ENCODE measurements at regions not wholly inside any gene's neighbourhood (a gene's known extent, or its start where the extent isn't known, plus 50 kb on each side); places are given as distances from the start of the nearest gene placed in this dataset.
"Not testable (repeated sequence)": the region's sequence is repeated elsewhere in the genome, so short reads cannot be mapped to it uniquely, and the experiment has no call there.

- TF ChIP-seq, protein P1, sequence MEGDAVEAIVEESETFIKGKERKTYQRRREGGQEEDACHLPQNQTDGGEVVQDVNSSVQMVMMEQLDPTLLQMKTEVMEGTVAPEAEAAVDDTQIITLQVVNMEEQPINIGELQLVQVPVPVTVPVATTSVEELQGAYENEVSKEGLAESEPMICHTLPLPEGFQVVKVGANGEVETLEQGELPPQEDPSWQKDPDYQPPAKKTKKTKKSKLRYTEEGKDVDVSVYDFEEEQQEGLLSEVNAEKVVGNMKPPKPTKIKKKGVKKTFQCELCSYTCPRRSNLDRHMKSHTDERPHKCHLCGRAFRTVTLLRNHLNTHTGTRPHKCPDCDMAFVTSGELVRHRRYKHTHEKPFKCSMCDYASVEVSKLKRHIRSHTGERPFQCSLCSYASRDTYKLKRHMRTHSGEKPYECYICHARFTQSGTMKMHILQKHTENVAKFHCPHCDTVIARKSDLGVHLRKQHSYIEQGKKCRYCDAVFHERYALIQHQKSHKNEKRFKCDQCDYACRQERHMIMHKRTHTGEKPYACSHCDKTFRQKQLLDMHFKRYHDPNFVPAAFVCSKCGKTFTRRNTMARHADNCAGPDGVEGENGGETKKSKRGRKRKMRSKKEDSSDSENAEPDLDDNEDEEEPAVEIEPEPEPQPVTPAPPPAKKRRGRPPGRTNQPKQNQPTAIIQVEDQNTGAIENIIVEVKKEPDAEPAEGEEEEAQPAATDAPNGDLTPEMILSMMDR (IDR thresholded peaks at IDR 0.05; ENCODE audit: insufficient read depth, low read length, poor library complexity, severe bottlenecking), result no peak
- Histone ChIP-seq H3K27me3 (replicated peaks; ENCODE audit: control insufficient read depth, insufficient read depth, low read length) (no peaks in the 10 kb centered on the region), H3K4me3 (replicated peaks; ENCODE audit: low read depth, low read length) (no peak overlapping the region), H3K36me3 (ENCODE audit: control insufficient read depth, insufficient read depth, low read length) (no peaks in the 10 kb centered on the region)
- no peak for DNase-seq (ENCODE audit: extremely low read depth, insufficient read length)
These were observed 527.1 kb upstream of the DPPA4 start for GRCh38 chr3:109864452-109864851.

DNA sequence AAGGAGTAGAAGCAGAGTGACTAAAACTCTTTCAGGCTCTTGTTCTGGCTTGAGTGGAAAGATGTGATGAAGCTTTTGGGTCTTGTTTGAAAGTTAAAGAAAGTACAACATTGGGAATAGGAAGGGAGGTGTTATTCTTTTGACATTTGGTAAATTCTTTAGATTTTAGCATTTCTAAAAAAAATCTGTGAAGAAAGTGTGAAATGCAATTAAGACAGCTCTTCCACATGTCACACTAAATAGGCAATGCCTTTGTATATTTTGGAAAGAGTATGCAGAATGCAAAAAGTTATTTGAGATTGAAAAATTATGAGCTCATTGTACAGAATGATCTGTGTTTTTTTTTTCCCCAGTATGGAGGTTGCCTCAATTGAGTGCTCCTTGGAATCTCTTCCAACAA, 532.2 kb upstream of the DPPA4 start:
- Histone ChIP-seq H3K36me3 (ENCODE audit: control insufficient read depth, insufficient read depth, low read length) (no peaks in the 10 kb centered on the region), H3K27me3 (replicated peaks; ENCODE audit: control insufficient read depth, insufficient read depth, low read length) (no peaks in the 10 kb centered on the region), H3K4me3 (replicated peaks; ENCODE audit: low read depth, low read length) (no peak overlapping the region)
- DNase-seq (ENCODE audit: extremely low read depth, insufficient read length), result no peak
- TF ChIP-seq, protein P1 (IDR thresholded peaks at IDR 0.05; ENCODE audit: insufficient read depth, low read length, poor library complexity, severe bottlenecking), result no peak

- Histone ChIP-seq H3K4me3 (replicated peaks; ENCODE audit: low read depth, low read length) (no peak overlapping the region), H3K36me3 (ENCODE audit: control insufficient read depth, insufficient read depth, low read length) (no peaks in the 10 kb centered on the region), H3K27me3 (replicated peaks; ENCODE audit: control insufficient read depth, insufficient read depth, low read length) (no peaks in the 10 kb centered on the region)
- TF ChIP-seq, protein P1 (IDR thresholded peaks at IDR 0.05; ENCODE audit: insufficient read depth, low read length, poor library complexity, severe bottlenecking), result no peak
- DNase-seq (ENCODE audit: extremely low read depth, insufficient read length), result no peak
These were observed 537.8 kb upstream of the DPPA4 start for GRCh38 chr3:109874896-109875708.

DNA sequence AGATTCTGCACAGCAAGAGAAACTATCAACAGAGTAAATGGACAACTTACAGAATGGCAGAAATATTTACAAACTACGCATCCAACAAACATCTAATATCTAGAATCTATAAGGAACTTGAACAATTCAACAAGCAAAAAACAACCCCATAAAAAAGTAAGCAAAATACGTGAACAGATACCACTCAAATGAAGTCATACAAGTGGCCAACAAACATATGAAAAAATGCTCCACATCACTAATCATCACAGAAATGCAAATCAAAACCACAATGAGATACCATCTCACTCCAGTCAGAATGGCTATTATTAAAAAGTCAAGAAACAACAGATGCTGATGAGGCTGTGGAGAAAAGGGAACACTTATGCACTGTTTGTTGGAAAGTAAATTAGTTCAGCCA, 540.3 kb upstream of the DPPA4 start:
- H3K36me3 ChIP-seq (ENCODE audit: control insufficient read depth, insufficient read depth, low read length); DNase-seq (ENCODE audit: extremely low read depth, insufficient read length); H3K27me3 ChIP-seq (replicated peaks; ENCODE audit: control insufficient read depth, insufficient read depth, low read length); H3K4me3 ChIP-seq (replicated peaks; ENCODE audit: low read depth, low read length): not testable (repeated sequence)

DNA sequence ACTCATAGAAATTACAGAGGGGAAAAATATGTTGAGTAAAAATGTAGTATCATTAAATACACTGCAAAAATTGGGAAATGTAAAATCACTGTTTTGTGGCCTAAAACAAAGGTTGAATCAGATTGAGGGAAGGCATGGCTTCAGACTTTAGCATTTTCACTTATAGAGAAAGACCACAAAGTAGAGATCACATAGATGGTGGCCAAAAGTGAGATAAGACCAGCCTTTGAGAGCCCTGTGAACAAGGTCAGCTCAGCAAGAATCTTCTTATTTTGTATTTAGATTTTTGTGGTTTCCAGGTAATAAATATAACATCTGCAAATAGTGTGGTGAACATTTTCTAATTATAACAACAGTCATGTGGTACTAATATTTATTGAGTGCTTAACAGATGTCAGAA, 544.8 kb upstream of the DPPA4 start:
- H3K27me3 ChIP-seq (replicated peaks; ENCODE audit: control insufficient read depth, insufficient read depth, low read length), result no peaks in the 10 kb centered on the region
- no peak overlapping the region for H3K4me3 ChIP-seq (replicated peaks; ENCODE audit: low read depth, low read length)
- TF ChIP-seq, protein P1 (IDR thresholded peaks at IDR 0.05; ENCODE audit: insufficient read depth, low read length, poor library complexity, severe bottlenecking), result no peak
- no peaks in the 10 kb centered on the region for H3K36me3 ChIP-seq (ENCODE audit: control insufficient read depth, insufficient read depth, low read length)
- DNase-seq (ENCODE audit: extremely low read depth, insufficient read length), result no peak

- H3K36me3 ChIP-seq (ENCODE audit: control insufficient read depth, insufficient read depth, low read length), result no peaks in the 10 kb centered on the region
- TF ChIP-seq, protein P1 (IDR thresholded peaks at IDR 0.05; ENCODE audit: insufficient read depth, low read length, poor library complexity, severe bottlenecking), result no peak
- H3K27me3 ChIP-seq (replicated peaks; ENCODE audit: control insufficient read depth, insufficient read depth, low read length), result no peaks in the 10 kb centered on the region
- no peak for DNase-seq (ENCODE audit: extremely low read depth, insufficient read length)
- no peak overlapping the region for H3K4me3 ChIP-seq (replicated peaks; ENCODE audit: low read depth, low read length)
These were observed 549.9 kb upstream of the DPPA4 start for GRCh38 chr3:109887293-109887692.
